NCI-H2107 (cell line): ENCODE measurements at regions not wholly inside any gene's neighbourhood (a gene's known extent, or its start where the extent isn't known, plus 50 kb on each side); places are given as distances from the start of the nearest gene placed in this dataset.

Source experiments
- DNase-seq: peaks from one replicate; lab custom pipeline; 2025; lab: John Stamatoyannopoulos, UW

GRCh38 chr2:103276869-103277268, 515.0 kb downstream of the TMEM182 start:
- no peak for DNase-seq

DNA sequence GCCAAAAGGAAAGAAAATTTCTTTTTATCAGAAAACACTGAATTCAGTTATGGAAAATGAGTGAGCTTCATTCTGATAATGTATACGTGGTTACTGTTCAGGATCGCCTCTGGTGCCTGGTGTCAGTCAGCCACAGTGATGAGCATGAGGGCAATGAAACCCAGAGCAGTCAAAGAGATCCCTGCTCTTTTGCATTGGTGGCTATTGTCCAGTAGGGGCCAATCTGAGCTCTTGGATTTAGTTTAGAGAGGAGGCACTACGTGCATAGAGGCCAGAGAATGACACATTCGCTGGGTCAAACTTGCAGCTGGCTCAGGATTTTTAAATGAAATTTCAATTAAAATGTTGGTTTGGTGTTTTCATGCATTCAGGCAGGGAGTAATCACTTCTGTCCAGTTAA, 522.9 kb downstream of the TMEM182 start:
- DNase-seq = no peak

GRCh38 chr2:103285354-103285753, 523.5 kb downstream of the TMEM182 start:
- no peak for DNase-seq

GRCh38 chr2:103287746-103288145, 525.9 kb downstream of the TMEM182 start:
- DNase-seq = no peak

GRCh38 chr2:103288696-103289095, 526.9 kb downstream of the TMEM182 start:
- no peak for DNase-seq

- no peak for DNase-seq
Observed at GRCh38 chr2:103289105-103289725, 527.4 kb downstream of the TMEM182 start.

DNA sequence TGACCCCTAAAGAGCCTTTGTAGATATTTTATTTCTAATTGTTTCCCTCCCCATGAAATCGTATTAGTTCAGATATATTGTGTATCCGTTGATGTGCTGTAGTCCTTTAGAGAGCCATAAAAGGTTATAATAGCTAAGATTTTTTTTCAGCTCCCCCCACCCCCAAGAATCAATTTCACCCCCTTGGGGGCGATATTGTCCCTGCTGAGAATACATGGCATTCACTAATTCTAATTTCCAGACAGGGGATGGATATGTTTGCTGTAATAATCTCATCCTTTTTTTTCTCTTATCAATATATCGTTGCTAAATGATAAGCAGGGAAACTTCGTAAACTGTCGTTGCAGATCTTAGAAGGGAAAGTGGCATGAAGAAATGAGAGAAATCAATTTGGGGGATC, 530.7 kb downstream of the TMEM182 start:
- no peak for DNase-seq

- no peak for DNase-seq
Observed at GRCh38 chr2:103293067-103293741, 531.4 kb downstream of the TMEM182 start.

DNA sequence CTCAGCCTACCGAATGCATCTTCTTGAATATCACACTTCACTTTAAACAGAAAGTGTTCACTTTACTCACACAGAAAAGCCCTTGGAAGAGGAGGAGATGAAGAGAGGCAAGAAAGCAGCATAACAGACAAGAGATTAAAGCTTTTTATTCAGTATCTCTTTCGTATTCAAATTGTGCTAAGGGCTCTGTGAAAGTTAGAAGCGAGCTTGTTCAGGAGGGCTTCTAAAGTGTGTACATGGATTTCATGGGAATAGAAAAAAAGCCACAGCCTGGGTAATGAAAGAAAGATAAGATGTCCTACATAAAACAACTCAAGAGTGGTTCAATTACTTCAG, 531.9 kb downstream of the TMEM182 start:
- no peak for DNase-seq

DNA sequence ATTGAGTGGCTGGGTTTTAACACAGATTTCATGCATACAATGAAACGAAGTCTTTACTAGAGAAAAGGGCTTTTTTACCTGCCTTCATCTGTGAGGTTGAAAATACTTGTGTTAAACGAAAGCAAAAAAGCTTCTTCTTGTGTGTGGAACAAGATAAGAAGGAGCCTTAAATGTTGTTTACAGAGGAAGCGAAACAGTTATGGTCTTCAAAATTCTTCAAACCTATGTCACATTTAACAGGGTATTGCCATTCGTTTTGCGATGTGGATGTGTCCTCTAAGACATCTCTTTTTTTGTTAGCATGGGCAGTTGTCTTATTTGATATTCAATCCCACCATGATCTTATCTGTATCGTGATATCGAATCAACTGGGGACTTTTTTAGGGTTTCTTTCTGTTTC, 532.6 kb downstream of the TMEM182 start:
- no peak for DNase-seq

DNA sequence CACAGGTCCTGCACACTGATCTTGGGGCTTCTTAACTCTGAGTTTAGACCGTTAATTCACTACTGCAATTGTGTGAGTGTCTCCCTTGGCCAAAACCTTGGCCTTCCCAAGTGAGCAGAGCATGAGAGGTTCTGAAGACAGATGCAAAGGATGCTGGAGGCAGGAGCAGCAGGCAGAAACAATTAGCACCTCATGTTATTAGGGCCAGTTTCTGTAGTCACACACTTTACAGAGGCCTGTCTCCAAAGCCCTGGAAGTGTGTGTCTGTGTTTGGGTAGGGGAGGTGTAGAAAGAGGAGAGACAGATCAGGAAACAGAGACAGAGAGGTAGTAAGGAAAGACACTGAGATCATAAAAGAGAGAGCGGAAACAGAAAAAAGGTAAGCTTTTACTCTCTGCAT, 533.8 kb downstream of the TMEM182 start:
- no peak for DNase-seq

DNA sequence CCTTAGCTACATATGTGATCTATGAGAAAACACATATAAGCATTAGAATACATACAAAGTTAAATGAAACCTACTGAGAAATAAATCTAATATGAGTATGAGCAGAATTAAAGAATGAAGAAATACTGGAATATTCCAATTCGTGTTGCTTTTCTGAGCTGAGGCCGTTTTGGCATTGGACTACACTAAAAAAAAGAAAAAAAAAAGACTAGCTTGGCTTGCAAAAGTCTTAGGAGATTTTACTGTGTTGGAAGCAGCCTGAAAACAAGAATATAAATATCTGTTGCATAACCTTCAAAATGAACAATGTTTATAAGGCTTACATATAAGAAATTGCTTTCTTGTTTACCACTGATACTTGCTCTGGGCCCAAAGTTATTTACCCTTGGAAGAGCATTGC, 562.8 kb downstream of the TMEM182 start:
- DNase-seq = no peak

GRCh38 chr2:103327386-103327785, 565.6 kb downstream of the TMEM182 start:
- DNase-seq = no peak

- no peak for DNase-seq
Observed at GRCh38 chr2:103327966-103328365, 566.1 kb downstream of the TMEM182 start.

GRCh38 chr2:103335403-103335802, 573.6 kb downstream of the TMEM182 start:
- DNase-seq = no peak

GRCh38 chr2:103338819-103339218, 577.0 kb downstream of the TMEM182 start:
- DNase-seq = no peak

GRCh38 chr2:103346780-103347179, 584.9 kb downstream of the TMEM182 start:
- DNase-seq = no peak

DNA sequence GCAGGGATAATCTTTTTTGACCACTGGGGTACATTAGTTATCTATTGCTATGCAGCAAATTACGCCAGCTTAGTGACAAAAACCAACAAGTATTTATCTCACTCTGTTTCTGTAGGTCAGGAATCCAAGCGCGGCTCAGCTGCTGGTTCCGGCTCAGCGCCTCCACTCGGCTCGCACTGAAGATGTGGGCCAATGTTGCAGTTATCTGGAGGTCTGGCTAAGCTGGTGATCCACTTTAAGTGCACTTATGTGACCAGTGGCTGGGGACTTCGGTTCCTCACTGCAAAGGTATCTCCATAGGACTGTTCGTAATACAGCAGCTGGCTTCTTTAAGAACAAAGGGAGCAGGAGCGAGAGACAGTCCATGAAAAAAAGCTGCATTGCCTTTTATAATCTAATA, 591.9 kb downstream of the TMEM182 start:
- DNase-seq = no peak

GRCh38 chr2:103355287-103355686, 593.5 kb downstream of the TMEM182 start:
- DNase-seq = no peak

GRCh38 chr2:103361712-103362111, 599.9 kb downstream of the TMEM182 start:
- no peak for DNase-seq

GRCh38 chr2:103363639-103364038, 601.8 kb downstream of the TMEM182 start:
- no peak for DNase-seq

GRCh38 chr2:103364177-103364576, 602.3 kb downstream of the TMEM182 start:
- no peak for DNase-seq

GRCh38 chr2:103365071-103365470, 603.2 kb downstream of the TMEM182 start:
- no peak for DNase-seq

DNA sequence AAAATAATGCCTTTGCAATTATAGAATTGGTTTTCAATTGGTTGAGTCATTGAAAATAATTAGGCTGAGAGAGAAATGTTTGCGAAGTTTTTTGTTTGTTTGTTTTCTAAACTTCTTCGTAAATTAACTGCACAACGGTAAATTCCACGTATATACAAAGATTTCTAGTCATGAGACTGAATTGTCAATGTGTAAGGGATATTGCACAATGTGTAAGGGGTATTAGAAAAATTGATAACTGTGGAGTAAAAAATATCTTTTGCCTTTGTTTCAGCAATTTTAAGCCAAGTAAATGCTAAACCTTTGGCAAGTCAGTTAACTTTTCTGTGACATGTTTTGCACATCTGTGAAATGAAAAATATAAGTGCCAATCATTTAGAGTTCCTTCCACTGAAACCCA, 606.0 kb downstream of the TMEM182 start:
- DNase-seq = no peak
